ENCODE measurements at regions not wholly inside any gene's neighbourhood (a gene's known extent, or its start where the extent isn't known, plus 50 kb on each side); places are given as distances from the start of the nearest gene placed in this dataset.

DNA sequence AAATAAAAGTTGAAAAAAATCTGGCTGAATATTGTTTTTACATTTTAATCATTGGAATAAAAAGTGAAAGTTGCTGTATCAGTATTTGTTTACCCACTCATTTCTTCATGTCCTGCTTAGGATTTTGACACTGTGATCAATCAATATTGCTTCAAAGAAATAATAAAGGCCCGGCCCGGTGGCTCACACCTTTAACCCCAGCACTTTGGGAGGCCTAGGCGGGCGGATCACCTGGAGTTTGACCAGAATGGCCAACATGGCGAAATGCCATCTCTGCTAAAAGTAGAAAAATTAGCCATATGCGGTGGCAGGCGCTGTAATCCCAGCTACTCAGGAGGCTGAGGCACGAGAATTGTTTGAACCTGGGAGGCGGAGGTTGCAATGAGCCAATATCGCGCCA is 93.7 kb upstream of the CTNND2 start:
- DNase-seq (ENCODE audit: insufficient read length, low spot score) (no peak), FAIRE-seq (no peak)
- TF ChIP-seq, protein P1, sequence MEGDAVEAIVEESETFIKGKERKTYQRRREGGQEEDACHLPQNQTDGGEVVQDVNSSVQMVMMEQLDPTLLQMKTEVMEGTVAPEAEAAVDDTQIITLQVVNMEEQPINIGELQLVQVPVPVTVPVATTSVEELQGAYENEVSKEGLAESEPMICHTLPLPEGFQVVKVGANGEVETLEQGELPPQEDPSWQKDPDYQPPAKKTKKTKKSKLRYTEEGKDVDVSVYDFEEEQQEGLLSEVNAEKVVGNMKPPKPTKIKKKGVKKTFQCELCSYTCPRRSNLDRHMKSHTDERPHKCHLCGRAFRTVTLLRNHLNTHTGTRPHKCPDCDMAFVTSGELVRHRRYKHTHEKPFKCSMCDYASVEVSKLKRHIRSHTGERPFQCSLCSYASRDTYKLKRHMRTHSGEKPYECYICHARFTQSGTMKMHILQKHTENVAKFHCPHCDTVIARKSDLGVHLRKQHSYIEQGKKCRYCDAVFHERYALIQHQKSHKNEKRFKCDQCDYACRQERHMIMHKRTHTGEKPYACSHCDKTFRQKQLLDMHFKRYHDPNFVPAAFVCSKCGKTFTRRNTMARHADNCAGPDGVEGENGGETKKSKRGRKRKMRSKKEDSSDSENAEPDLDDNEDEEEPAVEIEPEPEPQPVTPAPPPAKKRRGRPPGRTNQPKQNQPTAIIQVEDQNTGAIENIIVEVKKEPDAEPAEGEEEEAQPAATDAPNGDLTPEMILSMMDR (IDR thresholded peaks at IDR 0.05; ENCODE audit: insufficient read depth, missing control alignments): no peak

DNA sequence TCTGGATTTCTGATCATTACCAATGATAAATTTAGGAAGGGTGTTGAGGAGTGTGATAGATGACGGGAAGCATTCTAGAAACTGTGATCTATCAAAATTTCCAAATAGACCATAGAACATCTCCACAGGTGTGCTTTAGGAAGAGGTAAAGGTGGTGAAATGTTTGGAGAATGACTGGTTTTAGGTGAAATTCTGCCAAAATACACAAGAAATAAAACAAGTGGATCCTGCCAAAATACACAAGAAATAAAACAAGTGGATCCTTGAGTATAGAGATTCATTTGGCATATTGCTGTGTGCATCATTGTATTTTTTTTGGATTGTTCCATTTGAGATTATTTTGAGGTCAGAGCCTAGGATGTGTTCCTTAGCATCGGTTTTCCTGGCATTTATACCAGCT is 88.3 kb upstream of the CTNND2 start:
- TF ChIP-seq, protein P1 (IDR thresholded peaks at IDR 0.05; ENCODE audit: insufficient read depth, missing control alignments): no peak
- FAIRE-seq (no peak), DNase-seq (ENCODE audit: insufficient read length, low spot score) (no peak)

DNA sequence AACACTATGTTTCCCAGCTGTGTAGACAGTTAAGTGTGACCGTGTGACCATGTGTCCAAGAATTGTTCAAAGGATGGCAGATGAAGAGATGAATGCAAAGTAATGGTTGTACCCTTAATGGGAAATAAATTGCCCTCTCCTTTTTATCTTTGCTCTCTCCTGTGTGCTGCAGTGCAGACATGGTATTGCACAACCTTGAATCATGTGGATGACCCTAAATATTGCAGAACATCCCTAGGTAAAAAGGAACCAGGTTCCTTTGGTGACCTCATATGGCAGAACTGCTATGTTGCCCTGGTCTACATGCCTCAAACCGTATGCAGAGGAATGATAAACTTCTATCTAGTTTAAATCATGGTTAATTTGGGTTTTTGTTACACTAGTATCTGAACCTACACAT is 81.7 kb upstream of the CTNND2 start:
- no peak for DNase-seq (ENCODE audit: insufficient read length, low spot score)
- no peak for FAIRE-seq
- TF ChIP-seq, protein P1 (IDR thresholded peaks at IDR 0.05; ENCODE audit: insufficient read depth, missing control alignments): no peak

DNA sequence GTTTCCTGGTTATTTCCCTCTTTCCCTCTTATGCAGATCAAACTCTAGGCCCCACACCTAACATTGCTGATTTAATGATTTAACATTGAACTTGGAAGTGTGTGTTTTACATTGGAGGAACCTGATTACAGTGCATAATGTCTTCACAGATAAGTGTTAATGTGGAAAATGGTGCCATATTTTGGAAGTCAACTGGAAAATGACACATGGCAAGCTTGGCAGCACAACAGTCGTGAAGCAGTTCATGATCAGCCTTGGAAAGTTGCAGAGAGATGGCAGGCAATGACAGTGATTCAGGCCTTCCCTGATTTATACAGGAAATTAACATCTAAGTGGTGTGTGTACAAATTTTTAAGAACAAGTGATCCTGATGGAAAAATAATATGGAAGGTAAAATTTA is 80.0 kb upstream of the CTNND2 start:
- no peak for FAIRE-seq
- DNase-seq (ENCODE audit: insufficient read length, low spot score): no peak
- TF ChIP-seq, protein P1 (IDR thresholded peaks at IDR 0.05; ENCODE audit: insufficient read depth, missing control alignments): no peak

DNA sequence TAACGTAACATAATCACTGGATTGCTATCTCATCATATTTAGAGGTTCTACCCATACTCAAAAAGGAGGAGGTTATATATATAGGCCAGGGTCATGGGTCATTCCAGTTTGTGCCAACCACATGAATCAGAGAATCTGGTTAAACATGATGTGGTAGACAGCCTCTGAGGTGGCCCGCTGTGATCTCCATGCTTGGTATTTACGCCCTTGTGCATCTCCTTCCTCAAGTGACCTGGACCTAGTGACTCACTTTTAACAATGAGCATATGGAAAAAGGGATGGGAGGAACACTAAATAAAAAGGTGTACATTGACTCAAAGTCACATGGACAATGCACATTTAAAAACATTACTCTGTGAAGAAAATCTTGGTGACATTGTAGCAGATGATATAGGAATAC is 77.7 kb upstream of the CTNND2 start:
- TF ChIP-seq, protein P1 (IDR thresholded peaks at IDR 0.05; ENCODE audit: insufficient read depth, missing control alignments): no peak
- DNase-seq (ENCODE audit: insufficient read length, low spot score) (no peak), FAIRE-seq (no peak)

DNA sequence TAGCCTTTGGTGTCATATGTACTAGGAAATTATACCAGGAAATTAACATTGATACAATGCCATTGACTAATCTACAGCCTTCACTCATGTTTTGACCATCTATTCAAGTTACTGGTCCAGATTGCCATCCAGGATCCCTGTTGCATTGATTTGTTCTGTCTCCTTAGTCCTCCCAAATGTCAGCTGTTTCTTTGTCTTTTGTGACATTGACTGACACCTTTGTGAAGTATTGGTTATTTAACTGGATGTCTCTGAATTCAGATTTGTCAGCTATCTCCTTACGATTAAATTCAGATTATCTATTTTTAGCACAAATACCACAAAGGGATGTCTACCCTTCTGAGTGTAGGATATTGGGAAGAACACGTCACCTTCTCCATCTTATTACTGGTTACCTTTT is 73.7 kb upstream of the CTNND2 start:
- TF ChIP-seq, protein P1 (IDR thresholded peaks at IDR 0.05; ENCODE audit: insufficient read depth, missing control alignments): no peak
- DNase-seq (ENCODE audit: insufficient read length, low spot score) (no peak), FAIRE-seq (no peak)

DNA sequence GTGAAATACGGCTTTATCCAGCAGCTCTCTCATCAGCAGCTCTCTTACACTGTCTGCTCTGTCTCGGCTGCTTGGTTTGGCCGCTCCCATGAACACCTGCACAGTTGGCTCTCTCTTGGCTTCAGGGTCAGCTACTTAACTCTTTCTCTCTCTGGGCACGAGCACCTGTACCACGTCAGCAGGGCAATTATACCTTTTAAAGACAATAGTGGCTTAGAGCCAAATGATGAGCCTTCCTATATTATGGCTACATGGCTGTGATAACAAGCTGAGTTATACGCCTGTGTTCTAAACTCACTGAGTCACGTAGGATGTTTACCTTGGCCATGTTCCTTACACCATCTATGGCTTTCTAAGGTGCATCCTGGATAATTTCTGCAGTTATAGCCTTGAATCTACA is 69.2 kb upstream of the CTNND2 start:
- DNase-seq (ENCODE audit: insufficient read length, low spot score) (no peak), FAIRE-seq (no peak)
- TF ChIP-seq, protein P1 (IDR thresholded peaks at IDR 0.05; ENCODE audit: insufficient read depth, missing control alignments): no peak
